Esophagus muscularis mucosa (tissue), 3 donors: ENCODE measurements at regions not wholly inside any gene's neighbourhood (a gene's known extent, or its start where the extent isn't known, plus 50 kb on each side); places are given as distances from the start of the nearest gene placed in this dataset.

ENCODE experiments used
- CTCF ChIP-seq, 3 experiments: fragments of 200-600 bp in 2 of 3; fragments of 450-650 bp in 1 of 3; sonication (generic) in 2 of 3; IDR thresholded peaks; one replicate each; pipeline ENCODE4 v1.5.1; 2017 to 2019; ENCODE audit warnings: antibody characterized with exemption in 3 of 3, mild to moderate bottlenecking in 2 of 3, moderate library complexity in 1 of 3
- POLR2A ChIP-seq: fragments of 450-650 bp; IDR thresholded peaks from one replicate; pipeline ENCODE4 v1.6.1; 2017; ENCODE audit warnings: antibody characterized with exemption, moderate library complexity, mild to moderate bottlenecking, low read depth
- POLR2AphosphoS5 ChIP-seq, 2 donors: sonication (generic); formaldehyde crosslinking; IDR thresholded peaks; one replicate each; pipeline ENCODE4 v1.6.1; 2017; ENCODE audit warnings: antibody characterized with exemption in 2 of 2

GRCh38 chr2:48122166-48122565 lies 192.3 kb upstream of the FOXN2 start:
- TF ChIP-seq CTCF (IDR thresholded peaks at IDR 0.05) (no peak), POLR2AphosphoS5 (IDR thresholded peaks at IDR 0.05) (no peak), POLR2A (no peak)
